ENCODE measurements at regions not wholly inside any gene's neighbourhood (a gene's known extent, or its start where the extent isn't known, plus 50 kb on each side); places are given as distances from the start of the nearest gene placed in this dataset.

- Histone ChIP-seq H3K36me3 (ENCODE audit: low read depth) (no peaks in the 10 kb centered on the region), H3K9me2 (ENCODE audit: insufficient read depth) (no peaks in the 10 kb centered on the region), H3K27me3 (ENCODE audit: insufficient read depth, low read depth) (peaks cover 87% of the 10 kb centered on the region), H3K4me3 (no peak overlapping the region), H4K20me1 (ENCODE audit: insufficient read depth) (no peaks in the 10 kb centered on the region), H3K9me3 (ENCODE audit: insufficient read depth, low read depth) (no peaks in the 10 kb centered on the region), H3K79me2 (ENCODE audit: low read depth) (no peaks in the 10 kb centered on the region), H3K4me1 (replicated peaks; ENCODE audit: insufficient read depth) (no peaks in the 10 kb centered on the region), H3K27ac (no peak overlapping the region), H3F3A (ENCODE audit: insufficient read depth, low read depth) (no peaks in the 10 kb centered on the region), H3K4me2 (no peak overlapping the region), H2AFZ (no peak overlapping the region)
- ChIA-PET CTCF (no interaction called here), POLR2A (ENCODE audit: unreplicated experiment) (no interaction called here)
- intact Hi-C loops (cut with micrococcal nuclease; ENCODE audit: unreplicated experiment) = no loop called here
- TF ChIP-seq EZH2 (IDR thresholded peaks at IDR 0.05; ENCODE audit: low read depth) = no peak
- TF ChIP-seq CTCF (conservative IDR thresholded peaks at IDR 0.05) = no peak
- no TSS peak for BruUV-seq (replicated peaks)
- no peak for DNase-seq
Measured at GRCh38 chr12:125283521-125283920, 218.3 kb downstream of the AACS start.

GRCh38 chr12:125284087-125284486 is 218.9 kb downstream of the AACS start:
- ChIA-PET CTCF (no interaction called here), POLR2A (ENCODE audit: unreplicated experiment) (no interaction called here)
- Histone ChIP-seq H3K79me2 (ENCODE audit: low read depth) (no peaks in the 10 kb centered on the region), H4K20me1 (ENCODE audit: insufficient read depth) (no peaks in the 10 kb centered on the region), H3K9me3 (ENCODE audit: insufficient read depth, low read depth) (no peaks in the 10 kb centered on the region), H3F3A (ENCODE audit: insufficient read depth, low read depth) (no peaks in the 10 kb centered on the region), H3K4me3 (no peak overlapping the region), H3K4me1 (replicated peaks; ENCODE audit: insufficient read depth) (no peaks in the 10 kb centered on the region), H3K9me2 (ENCODE audit: insufficient read depth) (no peaks in the 10 kb centered on the region), H3K27ac (no peak overlapping the region), H3K4me2 (no peak overlapping the region), H3K36me3 (ENCODE audit: low read depth) (no peaks in the 10 kb centered on the region), H3K27me3 (ENCODE audit: insufficient read depth, low read depth) (peaks cover 92% of the 10 kb centered on the region), H2AFZ (no peak overlapping the region)
- DNase-seq = no peak
- intact Hi-C loops (cut with micrococcal nuclease; ENCODE audit: unreplicated experiment) = no loop called here
- no TSS peak for BruUV-seq (replicated peaks)
- TF ChIP-seq EZH2 (IDR thresholded peaks at IDR 0.05; ENCODE audit: low read depth) (no peak), CTCF (conservative IDR thresholded peaks at IDR 0.05) (no peak)

- H3K4me1 ChIP-seq (replicated peaks; ENCODE audit: insufficient read depth) = no peaks in the 10 kb centered on the region
- no peak for TF ChIP-seq CTCF (conservative IDR thresholded peaks at IDR 0.05)
- TF ChIP-seq EZH2 (IDR thresholded peaks at IDR 0.05; ENCODE audit: low read depth) = no peak
- no peak overlapping the region for H3K4me2 ChIP-seq
- no peaks in the 10 kb centered on the region for H3K9me2 ChIP-seq (ENCODE audit: insufficient read depth)
- no peaks in the 10 kb centered on the region for H3K9me3 ChIP-seq (ENCODE audit: insufficient read depth, low read depth)
- no TSS peak for BruUV-seq (replicated peaks)
- peaks cover 93% of the 10 kb centered on the region for H3K27me3 ChIP-seq (ENCODE audit: insufficient read depth, low read depth)
- H2AFZ ChIP-seq = no peak overlapping the region
- POLR2A ChIA-PET (ENCODE audit: unreplicated experiment) = no interaction called here
- no peak overlapping the region for H3K27ac ChIP-seq
- CTCF ChIA-PET = no interaction called here
- no peaks in the 10 kb centered on the region for H4K20me1 ChIP-seq (ENCODE audit: insufficient read depth)
- no peaks in the 10 kb centered on the region for H3F3A ChIP-seq (ENCODE audit: insufficient read depth, low read depth)
- H3K4me3 ChIP-seq = no peak overlapping the region
- no peaks in the 10 kb centered on the region for H3K79me2 ChIP-seq (ENCODE audit: low read depth)
- intact Hi-C loops (cut with micrococcal nuclease; ENCODE audit: unreplicated experiment) = no loop called here
- DNase-seq = no peak
- no peaks in the 10 kb centered on the region for H3K36me3 ChIP-seq (ENCODE audit: low read depth)
Measured at GRCh38 chr12:125284945-125285685, 219.9 kb downstream of the AACS start.
